ENCODE measurements at regions not wholly inside any gene's neighbourhood (a gene's known extent, or its start where the extent isn't known, plus 50 kb on each side); places are given as distances from the start of the nearest gene placed in this dataset.

DNA sequence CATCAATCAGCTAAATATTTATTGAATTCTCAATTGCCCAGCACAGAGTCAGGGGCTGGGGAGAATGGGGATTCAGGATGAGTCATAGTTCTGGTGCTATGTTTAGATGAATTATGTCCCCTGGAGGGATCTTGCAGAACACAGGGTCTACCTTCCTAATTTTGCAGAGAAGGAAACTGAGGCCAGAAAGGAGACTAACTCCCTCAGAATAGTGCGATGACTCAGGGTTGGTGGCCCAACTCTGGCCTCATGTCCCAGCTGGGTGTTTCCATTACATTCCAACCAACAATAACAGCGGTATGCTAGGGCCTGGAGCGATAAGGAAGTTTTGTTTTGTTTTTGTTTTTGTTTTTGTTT, 270.9 kb downstream of the TLE3 start:
- H3K36me3 Mint-ChIP-seq (ENCODE audit: low read depth), result no peaks in the 10 kb centered on the region
- intact Hi-C loops (cut with micrococcal nuclease), result no loop called here
- H3K27me3 Mint-ChIP-seq, result peaks cover 2% of the 10 kb centered on the region
- no peaks in the 10 kb centered on the region for H3K4me1 Mint-ChIP-seq (ENCODE audit: low read depth)
- H3K27ac Mint-ChIP-seq, result no peak overlapping the region
- no peaks in the 10 kb centered on the region for H3K9me3 Mint-ChIP-seq
- H3K4me3 Mint-ChIP-seq, result no peak overlapping the region

DNA sequence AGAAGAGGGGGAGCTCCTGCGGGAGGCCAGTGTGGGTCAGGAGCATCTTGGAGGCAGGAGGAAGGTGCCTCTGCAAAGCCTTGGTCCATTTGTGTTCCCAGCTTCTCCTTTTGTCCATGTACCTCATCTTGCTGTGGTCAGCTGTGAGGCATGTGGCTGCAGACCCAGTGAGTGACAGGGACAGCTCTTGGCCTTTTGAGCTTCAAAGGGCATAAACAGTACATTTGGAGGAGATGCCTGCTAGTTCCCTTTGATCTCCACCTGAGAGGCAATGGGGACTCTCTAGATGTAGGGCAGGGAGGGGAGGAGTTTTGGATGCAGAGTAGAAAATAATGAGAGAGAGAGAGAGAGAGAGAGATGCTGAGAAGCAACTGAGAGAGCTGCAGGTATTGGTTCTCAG, 270.0 kb downstream of the TLE3 start:
- H3K36me3 Mint-ChIP-seq (ENCODE audit: low read depth), result no peaks in the 10 kb centered on the region
- intact Hi-C loops (cut with micrococcal nuclease), result no loop called here
- H3K9me3 Mint-ChIP-seq, result no peaks in the 10 kb centered on the region

DNA sequence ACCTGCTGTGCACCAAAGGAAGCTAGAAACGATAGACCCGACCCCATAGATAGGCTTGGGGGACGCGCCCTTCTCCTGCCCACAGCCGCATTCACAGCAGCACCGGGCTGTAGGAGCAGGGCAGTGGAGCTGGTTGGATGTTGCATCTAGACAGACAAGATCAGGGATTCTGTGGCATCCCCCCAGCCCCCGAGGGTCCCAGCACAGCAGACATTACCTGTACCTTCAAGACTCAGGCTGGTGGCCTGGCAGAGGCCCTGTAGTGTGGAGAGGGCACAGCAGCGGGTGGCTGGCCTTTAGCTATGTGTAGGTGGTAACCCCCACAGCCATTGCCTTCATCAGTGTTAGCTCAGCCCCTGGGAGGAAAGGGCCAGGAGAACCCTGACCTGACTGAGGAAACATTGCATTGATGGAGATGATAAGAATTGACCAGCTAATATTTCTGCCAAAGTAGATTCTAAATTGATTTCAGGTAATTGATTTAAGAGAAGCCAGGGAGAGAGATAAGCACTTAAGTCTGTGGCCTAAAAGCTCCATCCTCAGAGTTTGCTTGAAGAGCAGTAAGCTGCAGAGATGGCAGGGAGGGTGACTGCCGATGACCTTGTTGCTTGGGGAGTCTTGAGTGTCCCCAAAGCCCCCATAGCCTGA, 269.4 kb downstream of the TLE3 start:
- no peaks in the 10 kb centered on the region for H3K36me3 Mint-ChIP-seq (ENCODE audit: low read depth)
- no peaks in the 10 kb centered on the region for H3K4me1 Mint-ChIP-seq (ENCODE audit: low read depth)
- no peak overlapping the region for H3K4me3 Mint-ChIP-seq
- intact Hi-C loops (cut with micrococcal nuclease), result no loop called here
- no peaks in the 10 kb centered on the region for H3K9me3 Mint-ChIP-seq
- no peak overlapping the region for H3K27ac Mint-ChIP-seq
- no peaks in the 10 kb centered on the region for H3K27me3 Mint-ChIP-seq

More for the DNA sequence above, 270.0 kb downstream of the TLE3 start:
- Mint-ChIP-seq H3K27ac (no peak overlapping the region), H3K4me1 (ENCODE audit: low read depth) (no peaks in the 10 kb centered on the region), H3K27me3 (no peaks in the 10 kb centered on the region), H3K4me3 (no peak overlapping the region)

DNA sequence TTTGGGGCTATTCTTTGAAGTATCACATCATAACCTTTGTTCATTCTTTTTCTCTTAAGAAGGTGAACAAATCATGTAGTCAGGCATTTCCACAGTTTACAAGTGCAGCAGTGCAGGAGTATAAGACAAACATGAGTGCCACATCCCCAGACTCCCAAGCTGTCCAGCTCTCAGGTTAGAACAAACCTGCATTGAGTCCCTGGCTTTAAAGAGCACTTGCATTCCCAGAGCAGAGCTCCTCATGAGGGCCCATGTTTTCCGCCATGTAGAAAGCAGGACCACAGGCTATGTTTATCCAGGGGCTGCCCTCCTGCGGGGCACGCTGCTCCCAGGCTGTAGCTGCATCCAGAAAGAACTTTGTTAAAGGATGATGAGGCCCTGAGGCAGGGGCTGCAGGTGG, 267.7 kb downstream of the TLE3 start:
- intact Hi-C loops (cut with micrococcal nuclease), result no loop called here
- Mint-ChIP-seq H3K27me3 (peaks cover 2% of the 10 kb centered on the region), H3K4me3 (no peak overlapping the region), H3K27ac (no peak overlapping the region), H3K4me1 (ENCODE audit: low read depth) (no peaks in the 10 kb centered on the region), H3K9me3 (no peaks in the 10 kb centered on the region), H3K36me3 (ENCODE audit: low read depth) (no peaks in the 10 kb centered on the region)

DNA sequence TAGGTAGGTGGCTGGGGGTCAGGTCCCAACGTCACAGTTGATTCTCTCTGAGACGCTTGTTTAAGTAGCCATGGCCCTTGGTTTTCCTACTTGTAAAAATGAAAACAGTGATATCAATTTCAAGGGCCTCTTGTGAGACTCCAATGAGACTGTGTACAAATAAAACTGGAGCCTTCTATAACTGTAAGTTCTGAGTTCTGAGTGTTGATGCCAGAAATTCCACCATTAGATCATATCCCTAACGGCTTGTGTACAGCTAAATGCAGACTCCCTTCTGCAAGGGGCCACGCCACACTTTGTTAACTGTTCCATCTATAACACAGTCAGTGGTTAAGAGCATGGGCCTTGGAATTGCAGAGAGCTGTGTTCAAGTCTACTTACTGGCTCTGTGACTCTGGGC, 267.3 kb downstream of the TLE3 start:
- Mint-ChIP-seq H3K36me3 (ENCODE audit: low read depth) (no peaks in the 10 kb centered on the region), H3K27me3 (peaks cover 2% of the 10 kb centered on the region), H3K4me1 (ENCODE audit: low read depth) (no peaks in the 10 kb centered on the region), H3K9me3 (no peaks in the 10 kb centered on the region), H3K4me3 (no peak overlapping the region), H3K27ac (no peak overlapping the region)
- intact Hi-C loops (cut with micrococcal nuclease), result no loop called here

DNA sequence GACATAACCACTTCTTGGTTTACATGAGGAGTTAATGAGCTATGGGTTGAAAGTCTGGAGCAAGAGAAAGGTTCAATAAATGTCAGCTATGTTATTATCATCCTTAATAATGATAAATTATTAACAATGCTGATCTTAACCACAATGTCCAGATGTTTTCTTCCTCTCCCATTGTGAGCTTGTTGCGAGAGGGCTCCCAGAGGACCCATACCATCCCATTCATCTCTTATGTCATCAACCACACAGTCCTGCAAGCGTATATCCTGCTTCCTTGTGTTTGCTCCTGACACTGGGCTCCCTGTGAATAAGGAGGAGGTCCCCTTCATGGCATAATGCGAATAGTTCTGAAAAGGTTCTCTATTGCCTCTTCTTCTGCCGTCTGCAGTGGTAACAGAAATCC, 266.8 kb downstream of the TLE3 start:
- Mint-ChIP-seq H3K4me1 (ENCODE audit: low read depth) (no peaks in the 10 kb centered on the region), H3K36me3 (ENCODE audit: low read depth) (no peaks in the 10 kb centered on the region), H3K4me3 (no peak overlapping the region), H3K27me3 (peaks cover 5% of the 10 kb centered on the region), H3K9me3 (no peaks in the 10 kb centered on the region), H3K27ac (no peak overlapping the region)
- intact Hi-C loops (cut with micrococcal nuclease), result no loop called here

DNA sequence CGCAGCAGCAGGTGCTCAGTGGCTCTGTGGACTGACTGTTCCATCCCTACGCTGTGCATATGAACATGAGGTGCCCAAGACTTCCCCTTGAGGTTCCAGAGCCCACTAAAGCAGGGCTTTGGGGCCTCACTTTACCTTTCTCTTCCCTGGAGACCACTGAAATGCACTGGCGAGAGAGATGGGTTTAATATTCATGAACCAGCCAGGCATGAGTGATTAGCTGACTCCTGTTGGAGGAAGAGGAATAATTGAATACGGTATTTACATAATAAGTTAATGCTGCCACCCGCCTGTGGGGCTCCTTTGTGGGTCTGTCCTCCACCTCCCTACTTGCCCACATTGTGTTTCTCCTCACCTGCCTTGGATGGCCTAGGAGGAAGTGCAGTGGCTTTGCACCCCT, 263.4 kb downstream of the TLE3 start:
- no peak overlapping the region for H3K4me3 Mint-ChIP-seq
- no peak overlapping the region for H3K27ac Mint-ChIP-seq
- no peaks in the 10 kb centered on the region for H3K9me3 Mint-ChIP-seq
- peaks cover 6% of the 10 kb centered on the region for H3K4me1 Mint-ChIP-seq (ENCODE audit: low read depth)
- no peaks in the 10 kb centered on the region for H3K36me3 Mint-ChIP-seq (ENCODE audit: low read depth)
- H3K27me3 Mint-ChIP-seq, result peaks cover 6% of the 10 kb centered on the region
- intact Hi-C loops (cut with micrococcal nuclease), result no loop called here

DNA sequence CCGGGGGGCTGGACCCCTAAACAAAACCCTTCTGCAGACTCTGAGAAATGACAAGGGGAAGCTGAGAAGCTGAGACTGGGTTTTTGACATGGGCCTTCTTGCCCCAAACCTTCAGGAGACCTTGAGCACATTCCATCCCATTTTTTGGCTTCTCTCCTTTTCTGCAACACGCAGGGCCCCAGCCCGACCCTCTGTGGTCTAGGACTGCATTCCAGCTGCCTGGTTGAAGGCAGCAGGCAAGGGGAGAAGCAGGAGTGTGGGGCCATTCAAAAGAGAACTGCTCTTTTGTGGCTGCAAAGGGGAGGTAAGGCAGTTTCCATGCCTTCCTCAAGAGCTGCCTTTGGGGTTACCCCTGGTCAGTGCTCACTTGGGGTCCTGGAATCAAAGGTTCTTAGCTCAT, 263.0 kb downstream of the TLE3 start:
- Mint-ChIP-seq H3K27ac (no peak overlapping the region), H3K4me1 (ENCODE audit: low read depth) (peaks cover 6% of the 10 kb centered on the region)

DNA sequence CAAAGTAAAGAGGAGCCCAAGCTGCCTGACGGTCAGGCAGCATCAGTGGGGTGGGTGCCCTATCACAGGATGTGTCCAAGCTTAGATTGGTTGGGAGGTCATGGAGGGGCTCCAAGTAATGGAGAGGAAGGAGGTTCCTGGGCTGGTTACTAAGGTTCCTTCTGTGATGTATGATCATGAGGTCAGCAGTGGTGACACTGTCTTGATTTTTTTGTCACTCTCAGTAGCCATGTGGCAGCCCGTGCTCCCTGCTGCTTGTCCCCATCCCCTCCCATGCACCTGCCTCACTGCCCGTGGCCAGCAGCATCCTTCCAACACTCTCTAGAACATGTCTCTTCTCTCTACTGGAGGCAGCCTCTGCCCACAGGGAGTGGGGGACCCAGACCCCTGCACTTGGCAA, 261.7 kb downstream of the TLE3 start:
- H3K4me3 Mint-ChIP-seq, result no peak overlapping the region
- peaks cover 6% of the 10 kb centered on the region for H3K27me3 Mint-ChIP-seq
- H3K4me1 Mint-ChIP-seq (ENCODE audit: low read depth), result peaks cover 6% of the 10 kb centered on the region
- no peak overlapping the region for H3K27ac Mint-ChIP-seq
- no peaks in the 10 kb centered on the region for H3K9me3 Mint-ChIP-seq
- H3K36me3 Mint-ChIP-seq (ENCODE audit: low read depth), result no peaks in the 10 kb centered on the region
- intact Hi-C loops (cut with micrococcal nuclease), result no loop called here

More for the DNA sequence above, 263.0 kb downstream of the TLE3 start:
- H3K27me3 Mint-ChIP-seq, result peaks cover 6% of the 10 kb centered on the region
- H3K9me3 Mint-ChIP-seq, result no peaks in the 10 kb centered on the region
- H3K4me3 Mint-ChIP-seq, result no peak overlapping the region
- intact Hi-C loops (cut with micrococcal nuclease), result no loop called here
- no peaks in the 10 kb centered on the region for H3K36me3 Mint-ChIP-seq (ENCODE audit: low read depth)

DNA sequence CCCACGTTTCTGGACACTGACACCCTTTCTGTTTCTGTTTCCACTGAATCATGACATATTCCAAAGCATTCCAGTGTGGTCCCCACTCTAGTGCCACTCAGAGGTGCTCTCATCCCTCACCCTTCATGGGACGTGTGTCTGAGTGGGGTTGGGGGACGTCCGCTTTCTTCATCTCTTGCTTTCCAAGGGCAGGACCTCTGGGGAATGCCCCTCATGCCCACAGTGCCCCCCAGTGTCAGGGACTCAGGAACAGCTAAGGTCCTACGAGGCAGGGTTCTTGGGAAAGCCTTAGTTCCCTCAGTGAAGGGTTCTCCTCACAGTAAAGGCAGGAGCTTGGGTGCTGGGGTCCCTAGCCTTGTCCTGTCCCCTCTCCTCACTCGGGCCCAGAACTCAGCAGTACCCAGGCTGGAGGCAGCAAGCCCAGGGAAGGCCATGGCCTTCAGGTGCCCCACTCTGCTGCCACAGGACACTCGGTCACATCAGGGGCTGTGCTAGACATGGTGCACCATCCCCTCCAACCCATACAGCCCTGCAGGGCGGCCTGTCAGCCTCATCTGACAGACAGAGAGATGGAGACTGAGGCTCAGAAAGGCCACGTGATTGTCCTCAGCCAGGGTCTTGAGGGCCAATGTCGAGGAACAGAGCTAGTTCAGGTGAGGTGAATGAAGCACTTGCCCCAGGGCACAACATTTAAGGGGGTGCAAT, 261.0 kb downstream of the TLE3 start:
- no peaks in the 10 kb centered on the region for H3K36me3 Mint-ChIP-seq (ENCODE audit: low read depth)

DNA sequence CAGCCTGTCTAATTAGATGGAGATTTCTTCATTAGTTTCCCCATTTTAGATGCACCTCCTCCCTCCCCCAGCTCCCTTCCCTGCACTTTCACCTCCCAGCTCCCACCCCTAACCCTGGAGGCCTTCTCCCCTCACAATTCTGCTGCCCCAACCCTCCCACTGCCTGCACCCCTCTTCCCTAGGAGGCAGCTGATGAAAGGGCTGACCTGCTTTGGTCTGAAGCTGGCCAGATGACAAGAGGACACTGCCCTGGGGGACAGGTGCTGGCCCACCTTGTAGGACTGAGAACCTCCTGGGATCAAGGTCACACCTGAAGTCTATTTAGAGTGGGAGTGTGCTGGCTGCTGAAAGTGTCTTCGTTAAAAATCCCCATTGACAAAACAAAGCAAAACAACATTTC, 259.4 kb downstream of the TLE3 start:
- H3K4me3 Mint-ChIP-seq, result no peak overlapping the region
- no peaks in the 10 kb centered on the region for H3K9me3 Mint-ChIP-seq
- intact Hi-C loops (cut with micrococcal nuclease), result no loop called here
- H3K36me3 Mint-ChIP-seq (ENCODE audit: low read depth), result no peaks in the 10 kb centered on the region
- peaks cover 6% of the 10 kb centered on the region for H3K4me1 Mint-ChIP-seq (ENCODE audit: low read depth)
- no peak overlapping the region for H3K27ac Mint-ChIP-seq
- peaks cover 10% of the 10 kb centered on the region for H3K27me3 Mint-ChIP-seq

More for the DNA sequence above, 261.0 kb downstream of the TLE3 start:
- Mint-ChIP-seq H3K9me3 (no peaks in the 10 kb centered on the region), H3K4me3 (no peak overlapping the region), H3K4me1 (ENCODE audit: low read depth) (peaks cover 6% of the 10 kb centered on the region), H3K27ac (no peak overlapping the region), H3K27me3 (peaks cover 6% of the 10 kb centered on the region)
- intact Hi-C loops (cut with micrococcal nuclease), result no loop called here

DNA sequence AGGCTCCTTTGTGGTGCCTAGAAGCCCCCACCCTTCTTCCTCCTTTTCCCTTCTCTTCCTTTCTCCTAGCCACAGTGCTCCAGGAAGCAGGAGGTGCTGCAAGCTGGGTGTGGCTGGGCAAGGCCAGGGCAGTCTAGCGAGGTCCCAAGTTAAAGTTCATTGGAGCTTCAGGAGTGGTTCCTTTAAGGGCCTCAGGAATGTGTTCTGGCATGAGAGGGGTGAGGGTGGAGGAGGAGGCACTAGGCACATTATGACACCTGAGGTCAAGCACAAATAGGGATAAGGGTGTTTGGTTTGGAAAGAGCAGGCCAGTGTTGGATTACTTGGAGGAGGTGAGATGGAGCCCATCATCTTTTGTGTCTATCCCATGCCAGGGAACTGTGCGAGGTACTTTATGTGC, 258.7 kb downstream of the TLE3 start:
- peaks cover 14% of the 10 kb centered on the region for H3K27me3 Mint-ChIP-seq
- intact Hi-C loops (cut with micrococcal nuclease), result no loop called here

DNA sequence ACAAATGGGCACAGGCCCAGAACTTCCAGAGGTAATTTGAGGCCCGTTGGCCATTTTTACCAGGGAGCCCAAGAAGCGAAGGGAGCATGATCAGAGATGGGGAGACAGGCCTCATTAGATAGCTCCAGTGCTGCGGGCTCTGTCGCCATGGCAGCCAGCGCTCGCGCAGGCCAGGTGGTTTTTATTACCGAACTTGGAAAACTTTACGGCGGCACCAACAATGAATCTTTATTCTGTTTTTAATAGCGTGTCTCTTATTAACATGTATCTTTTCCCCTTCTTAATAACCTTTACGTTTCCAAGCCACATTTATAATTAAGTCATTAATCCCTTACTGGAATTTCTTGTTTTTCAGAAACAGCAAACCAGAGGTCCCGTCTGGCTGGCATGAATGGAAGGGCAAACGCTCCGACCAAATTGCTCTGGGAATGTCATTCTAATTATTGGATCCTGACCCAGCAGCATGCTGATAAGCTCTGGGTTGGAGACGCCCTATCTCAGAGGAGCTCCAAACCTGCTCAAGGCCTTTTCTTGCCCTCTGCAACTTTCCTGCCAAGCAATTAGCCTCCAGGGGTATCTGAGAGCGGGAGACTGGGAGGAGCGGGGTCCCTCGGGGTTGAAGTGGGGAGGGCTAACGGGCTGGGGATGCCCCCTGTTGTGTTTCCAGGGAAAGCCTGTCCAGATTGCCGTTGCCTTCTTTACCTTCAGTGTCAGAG, 256.4 kb downstream of the TLE3 start:
- Mint-ChIP-seq H3K36me3 (ENCODE audit: low read depth) (no peaks in the 10 kb centered on the region), H3K27me3 (peaks cover 11% of the 10 kb centered on the region), H3K4me3 (no peak overlapping the region), H3K9me3 (no peaks in the 10 kb centered on the region), H3K4me1 (ENCODE audit: low read depth) (peaks cover 6% of the 10 kb centered on the region), H3K27ac (no peak overlapping the region)
- intact Hi-C loops (cut with micrococcal nuclease), result no loop called here

More for the DNA sequence above, 258.7 kb downstream of the TLE3 start:
- Mint-ChIP-seq H3K4me1 (ENCODE audit: low read depth) (peaks cover 6% of the 10 kb centered on the region), H3K4me3 (no peak overlapping the region), H3K9me3 (no peaks in the 10 kb centered on the region), H3K36me3 (ENCODE audit: low read depth) (no peaks in the 10 kb centered on the region), H3K27ac (no peak overlapping the region)

DNA sequence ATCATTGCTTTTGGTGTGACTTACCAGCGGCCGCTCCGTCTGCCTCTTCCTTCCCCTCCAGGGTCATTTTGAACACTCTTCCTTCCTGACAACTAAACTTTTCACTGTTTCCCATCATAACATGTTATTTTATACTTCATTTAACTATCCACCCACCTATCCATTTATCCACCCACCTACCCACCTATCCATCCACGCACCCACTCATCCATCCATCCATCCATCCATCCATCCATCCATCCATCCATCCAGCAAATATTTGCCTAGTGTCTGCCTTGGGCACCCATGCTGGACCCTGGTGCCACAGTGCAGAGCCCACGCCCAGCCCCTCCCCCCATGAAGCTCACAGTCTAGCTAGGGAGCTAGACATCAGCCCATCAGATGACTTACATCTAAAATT, 254.9 kb downstream of the TLE3 start:
- H3K27me3 Mint-ChIP-seq, result peaks cover 13% of the 10 kb centered on the region
- H3K9me3 Mint-ChIP-seq, result no peaks in the 10 kb centered on the region
- peaks cover 6% of the 10 kb centered on the region for H3K4me1 Mint-ChIP-seq (ENCODE audit: low read depth)

More for the DNA sequence above, 254.9 kb downstream of the TLE3 start:
- Mint-ChIP-seq H3K36me3 (ENCODE audit: low read depth) (no peaks in the 10 kb centered on the region), H3K4me3 (no peak overlapping the region), H3K27ac (no peak overlapping the region)
- intact Hi-C loops (cut with micrococcal nuclease), result no loop called here

Data from dendritic cell treated with granulocyte-macrophage colony-stimulating factor and Interleukin-4, amounts not matched to agents 40 ng/mL and 50 ng/mL, for 4 days (primary cell).